Spleen (tissue), 11 donors: ENCODE measurements at regions not wholly inside any gene's neighbourhood (a gene's known extent, or its start where the extent isn't known, plus 50 kb on each side); places are given as distances from the start of the nearest gene placed in this dataset.

Source experiments
- DNase-seq: peaks from one replicate; pipeline ENCODE4 v3.0.0-alpha.2; 2020
- H3K27ac ChIP-seq, 8 donors: fragments of 200-600 bp; sonication (generic) in 7 of 8; 1 replicate in 4 of 8; 2 replicates in 4 of 8; pipeline versions ENCODE4 v1.5.0 to v1.8.0; 2016 to 2021; ENCODE audit warnings: inconsistent platforms in 4 of 8, mild to moderate bottlenecking in 4 of 8, moderate library complexity in 1 of 8
- H3K27me3 ChIP-seq, 7 donors: fragments of 200-600 bp; sonication (generic) in 6 of 7; replicated peaks in 1 of 7; 1 replicate in 4 of 7; 2 replicates in 3 of 7; pipeline versions ENCODE4 v1.5.0 to v1.8.0; 2016 to 2021; ENCODE audit warnings: inconsistent platforms in 3 of 7, mild to moderate bottlenecking in 1 of 7
- H3K36me3 ChIP-seq, 6 donors: fragments of 200-600 bp; sonication (generic) in 5 of 6; 1 replicate in 4 of 6; 2 replicates in 2 of 6; pipeline versions ENCODE4 v1.5.0 to v1.8.0; 2016 to 2021; ENCODE audit warnings: inconsistent platforms in 2 of 6
- H3K4me1 ChIP-seq, 6 donors: fragments of 200-600 bp; sonication (generic) in 5 of 6; 1 replicate in 3 of 6; 2 replicates in 3 of 6; pipeline versions ENCODE4 v1.5.0 to v1.8.0; 2016 to 2021; ENCODE audit warnings: inconsistent platforms in 3 of 6
- H3K4me3 ChIP-seq, 8 donors: fragments of 200-600 bp; sonication (generic) in 7 of 8; 1 replicate in 4 of 8; 2 replicates in 4 of 8; pipeline versions ENCODE4 v1.5.0 to v1.8.0; 2016 to 2021; ENCODE audit warnings: inconsistent platforms in 4 of 8, mild to moderate bottlenecking in 4 of 8, moderate library complexity in 2 of 8
- H3K9me3 ChIP-seq, 8 donors: fragments of 200-600 bp; sonication (generic) in 7 of 8; 1 replicate in 4 of 8; 2 replicates in 4 of 8; pipeline versions ENCODE4 v1.5.0 to v1.8.0; 2016 to 2021; ENCODE audit warnings: inconsistent platforms in 4 of 8
- POLR2A ChIP-seq, 3 donors: fragments of 450-650 bp; IDR thresholded peaks; one replicate each; pipeline ENCODE4 v1.5.1; 2017; ENCODE audit warnings: antibody characterized with exemption in 3 of 3, mild to moderate bottlenecking in 1 of 3
- POLR2AphosphoS5 ChIP-seq, 3 donors: sonication (generic); formaldehyde crosslinking; IDR thresholded peaks; one replicate each; pipeline ENCODE4 v1.5.1; 2017; ENCODE audit warnings: antibody characterized with exemption in 3 of 3
- WGBS, 5 donors: extraction: QIAGEN DNeasy Blood & Tissue Kit in 3 of 5; methylation state at CpG; one replicate each; pipeline versions ENCODE4 v1.1.5 to v1.1.7; 2013 to 2018; 5-methylcytosine and 5-hydroxymethylcytosine counted together
- intact Hi-C: fragments of 100-400 bp; cut with DNase I; formaldehyde crosslinking; loops from one replicate; pipeline ENCODE4 v1.15.0; 2023; ENCODE audit warnings: low total_unique reads
- TF ChIP-seq, protein P1 (sequence below), 11 experiments: fragments of 200-600 bp in 7 of 11; fragments of 450-650 bp in 4 of 11; sonication (generic) in 4 of 11; IDR thresholded peaks in 8 of 11; conservative IDR thresholded peaks in 3 of 11; 1 replicate in 7 of 11; 2 replicates in 4 of 11; pipeline versions ENCODE4 v1.4.0 to v1.8.0; 2016 to 2021; ENCODE audit warnings: antibody characterized with exemption in 11 of 11, inconsistent platforms in 4 of 11, mild to moderate bottlenecking in 1 of 11
- donor health status: healthy with polysubstance abuse.
- donor health status: DM: no; HTN: no; CAD: no; lungs with moderate emphysema.
- donor health status: DM: no; HTN: no; CAD: no.
- donor health status: Bipolar disorder and iron deficiency.
- donor health status: healthy.
- donor health status: DM: no; HTN: no; CAD: no.
- donor health status: DM: yes; HTN: yes; CAD: no.

- H3K27ac ChIP-seq = no peak overlapping the region
- H3K9me3 ChIP-seq = no peaks in the 10 kb centered on the region
- no peaks in the 10 kb centered on the region for H3K27me3 ChIP-seq
- WGBS, 5 donors = 91 to 98% (median 97%) methylated on average over 3 of the region's 3 CpGs
- TF ChIP-seq POLR2AphosphoS5 (IDR thresholded peaks at IDR 0.05) (no peak), POLR2A (IDR thresholded peaks at IDR 0.05) (no peak)
- TF ChIP-seq, protein P1, sequence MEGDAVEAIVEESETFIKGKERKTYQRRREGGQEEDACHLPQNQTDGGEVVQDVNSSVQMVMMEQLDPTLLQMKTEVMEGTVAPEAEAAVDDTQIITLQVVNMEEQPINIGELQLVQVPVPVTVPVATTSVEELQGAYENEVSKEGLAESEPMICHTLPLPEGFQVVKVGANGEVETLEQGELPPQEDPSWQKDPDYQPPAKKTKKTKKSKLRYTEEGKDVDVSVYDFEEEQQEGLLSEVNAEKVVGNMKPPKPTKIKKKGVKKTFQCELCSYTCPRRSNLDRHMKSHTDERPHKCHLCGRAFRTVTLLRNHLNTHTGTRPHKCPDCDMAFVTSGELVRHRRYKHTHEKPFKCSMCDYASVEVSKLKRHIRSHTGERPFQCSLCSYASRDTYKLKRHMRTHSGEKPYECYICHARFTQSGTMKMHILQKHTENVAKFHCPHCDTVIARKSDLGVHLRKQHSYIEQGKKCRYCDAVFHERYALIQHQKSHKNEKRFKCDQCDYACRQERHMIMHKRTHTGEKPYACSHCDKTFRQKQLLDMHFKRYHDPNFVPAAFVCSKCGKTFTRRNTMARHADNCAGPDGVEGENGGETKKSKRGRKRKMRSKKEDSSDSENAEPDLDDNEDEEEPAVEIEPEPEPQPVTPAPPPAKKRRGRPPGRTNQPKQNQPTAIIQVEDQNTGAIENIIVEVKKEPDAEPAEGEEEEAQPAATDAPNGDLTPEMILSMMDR (IDR thresholded peaks at IDR 0.05 in 8 of 11, conservative IDR thresholded peaks at IDR 0.05 in 3 of 11) = no peak
- no peak for DNase-seq
- intact Hi-C loops = no loop called here
- no peaks in the 10 kb centered on the region for H3K36me3 ChIP-seq
- H3K4me3 ChIP-seq = no peak overlapping the region
- H3K4me1 ChIP-seq = peaks cover 0 to 6% (median 0%) of the 10 kb centered on the region in 6 donors
Measured at GRCh38 chr6:56749632-56750151, 107.0 kb upstream of the DST start.

GRCh38 chr6:56746767-56747504 is 104.2 kb upstream of the DST start:
- Histone ChIP-seq H3K4me1 (peaks cover 0 to 15% (median 6%) of the 10 kb centered on the region in 6 donors), H3K4me3 (no peak overlapping the region), H3K27me3 (no peaks in the 10 kb centered on the region), H3K9me3 (no peaks in the 10 kb centered on the region), H3K36me3 (no peaks in the 10 kb centered on the region), H3K27ac (no peak overlapping the region)
- 85 to 95% (median 91%) methylated on average over 4 of the region's 4 CpGs for WGBS, 5 donors
- intact Hi-C loops = no loop called here
- no peak for DNase-seq
- TF ChIP-seq POLR2A (IDR thresholded peaks at IDR 0.05) = no peak
- TF ChIP-seq, protein P1 (IDR thresholded peaks at IDR 0.05 in 8 of 11, conservative IDR thresholded peaks at IDR 0.05 in 3 of 11) = no peak
- no peak for TF ChIP-seq POLR2AphosphoS5 (IDR thresholded peaks at IDR 0.05)

- Histone ChIP-seq H3K27ac (no peak overlapping the region), H3K36me3 (no peaks in the 10 kb centered on the region), H3K4me1 (peaks cover 0 to 23% (median 7%) of the 10 kb centered on the region in 6 donors), H3K9me3 (no peaks in the 10 kb centered on the region), H3K27me3 (no peaks in the 10 kb centered on the region), H3K4me3 (no peak overlapping the region)
- no peak for DNase-seq
- TF ChIP-seq POLR2A (IDR thresholded peaks at IDR 0.05) (no peak), POLR2AphosphoS5 (IDR thresholded peaks at IDR 0.05) (no peak)
- TF ChIP-seq, protein P1 (IDR thresholded peaks at IDR 0.05 in 8 of 11, conservative IDR thresholded peaks at IDR 0.05 in 3 of 11) = no peak
- WGBS, 5 donors = 81 to 92% (median 88%) methylated on average over 2 of the region's 2 CpGs
- intact Hi-C loops = no loop called here
Measured at GRCh38 chr6:56745971-56746370, 103.3 kb upstream of the DST start.

GRCh38 chr6:56745081-56745480 is 102.4 kb upstream of the DST start:
- intact Hi-C loops = no loop called here
- WGBS, 5 donors = 80 to 91% (median 83%) methylated on average over 2 of the region's 2 CpGs
- TF ChIP-seq, protein P1 (IDR thresholded peaks at IDR 0.05 in 8 of 11, conservative IDR thresholded peaks at IDR 0.05 in 3 of 11) = no peak
- TF ChIP-seq POLR2A (IDR thresholded peaks at IDR 0.05) (no peak), POLR2AphosphoS5 (IDR thresholded peaks at IDR 0.05) (no peak)
- no peak for DNase-seq
- Histone ChIP-seq H3K4me1 (peaks cover 0 to 23% (median 4%) of the 10 kb centered on the region in 6 donors), H3K4me3 (no peak overlapping the region), H3K27me3 (no peaks in the 10 kb centered on the region), H3K27ac (no peak overlapping the region), H3K9me3 (no peaks in the 10 kb centered on the region), H3K36me3 (no peaks in the 10 kb centered on the region)
